ENCODE measurements at regions not wholly inside any gene's neighbourhood (a gene's known extent, or its start where the extent isn't known, plus 50 kb on each side); places are given as distances from the start of the nearest gene placed in this dataset.

DNA sequence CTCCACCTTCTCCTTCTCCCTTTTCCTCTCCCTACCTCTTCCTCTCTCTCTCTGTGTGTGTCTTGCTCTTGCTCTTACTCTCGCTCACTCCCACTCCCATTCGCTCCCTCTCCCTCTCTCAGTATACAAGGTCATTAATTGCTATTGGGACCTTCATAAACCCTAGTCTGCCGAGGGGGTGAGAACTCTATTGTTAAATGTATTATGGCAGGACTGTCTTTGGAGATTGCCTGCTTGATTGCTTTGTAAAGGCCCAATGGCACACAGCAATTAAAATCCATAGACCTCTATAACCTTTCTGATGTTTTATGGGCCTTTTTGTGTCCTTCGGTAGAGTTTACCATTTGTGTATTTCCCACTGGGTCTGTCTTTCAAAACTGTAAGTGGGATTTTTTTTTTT is 465.9 kb downstream of the ANXA1 start:
- CTCF ChIA-PET, result no interaction called here
- H3K9me3 ChIP-seq (ENCODE audit: insufficient read depth, low read depth), result no peaks in the 10 kb centered on the region
- intact Hi-C loops (cut with micrococcal nuclease; ENCODE audit: unreplicated experiment), result loop anchor here (10.0 kb wide), 1 partner anchor 53 kb away; no protein-coding TSS in a partner anchor
- no peak for DNase-seq
- H3K4me1 ChIP-seq (replicated peaks; ENCODE audit: insufficient read depth), result no peaks in the 10 kb centered on the region
- H3K27ac ChIP-seq, result no peak overlapping the region
- no peak for TF ChIP-seq EZH2 (IDR thresholded peaks at IDR 0.05; ENCODE audit: low read depth)
- TF ChIP-seq, protein P1, sequence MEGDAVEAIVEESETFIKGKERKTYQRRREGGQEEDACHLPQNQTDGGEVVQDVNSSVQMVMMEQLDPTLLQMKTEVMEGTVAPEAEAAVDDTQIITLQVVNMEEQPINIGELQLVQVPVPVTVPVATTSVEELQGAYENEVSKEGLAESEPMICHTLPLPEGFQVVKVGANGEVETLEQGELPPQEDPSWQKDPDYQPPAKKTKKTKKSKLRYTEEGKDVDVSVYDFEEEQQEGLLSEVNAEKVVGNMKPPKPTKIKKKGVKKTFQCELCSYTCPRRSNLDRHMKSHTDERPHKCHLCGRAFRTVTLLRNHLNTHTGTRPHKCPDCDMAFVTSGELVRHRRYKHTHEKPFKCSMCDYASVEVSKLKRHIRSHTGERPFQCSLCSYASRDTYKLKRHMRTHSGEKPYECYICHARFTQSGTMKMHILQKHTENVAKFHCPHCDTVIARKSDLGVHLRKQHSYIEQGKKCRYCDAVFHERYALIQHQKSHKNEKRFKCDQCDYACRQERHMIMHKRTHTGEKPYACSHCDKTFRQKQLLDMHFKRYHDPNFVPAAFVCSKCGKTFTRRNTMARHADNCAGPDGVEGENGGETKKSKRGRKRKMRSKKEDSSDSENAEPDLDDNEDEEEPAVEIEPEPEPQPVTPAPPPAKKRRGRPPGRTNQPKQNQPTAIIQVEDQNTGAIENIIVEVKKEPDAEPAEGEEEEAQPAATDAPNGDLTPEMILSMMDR (conservative IDR thresholded peaks at IDR 0.05), result no peak
- H3K4me2 ChIP-seq, result no peak overlapping the region
- no peak overlapping the region for H2AFZ ChIP-seq
- H3K9me2 ChIP-seq (ENCODE audit: insufficient read depth), result no peaks in the 10 kb centered on the region
- BruUV-seq (replicated peaks), result no TSS peak
- H3K79me2 ChIP-seq (ENCODE audit: low read depth), result no peaks in the 10 kb centered on the region
- POLR2A ChIA-PET (ENCODE audit: unreplicated experiment), result no interaction called here
- H3K27me3 ChIP-seq (ENCODE audit: insufficient read depth, low read depth), result no peaks in the 10 kb centered on the region
- H4K20me1 ChIP-seq (ENCODE audit: insufficient read depth), result no peaks in the 10 kb centered on the region
- no peaks in the 10 kb centered on the region for H3K36me3 ChIP-seq (ENCODE audit: low read depth)
- H3F3A ChIP-seq (ENCODE audit: insufficient read depth, low read depth), result no peaks in the 10 kb centered on the region
- no peak overlapping the region for H3K4me3 ChIP-seq

DNA sequence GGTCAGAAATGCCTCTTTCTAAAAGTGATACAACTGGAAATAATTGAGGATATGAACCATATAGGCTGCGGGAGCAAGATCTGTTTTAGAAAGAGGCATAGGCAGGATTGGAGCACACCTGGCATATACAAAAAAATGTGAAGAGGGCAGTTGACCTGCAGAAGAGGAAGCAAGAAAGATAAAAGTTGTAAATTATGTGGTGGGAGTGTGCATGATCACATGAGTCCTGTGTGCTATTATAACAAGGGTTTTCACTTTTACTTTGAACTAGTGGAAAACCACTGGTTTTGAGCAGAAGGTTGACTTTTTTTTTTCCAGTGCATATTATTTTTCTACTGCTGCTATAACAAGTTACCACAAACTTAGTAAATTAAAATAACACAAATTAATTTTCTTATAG is 489.3 kb downstream of the ANXA1 start:
- no peaks in the 10 kb centered on the region for H4K20me1 ChIP-seq (ENCODE audit: insufficient read depth)
- H3K9me3 ChIP-seq (ENCODE audit: insufficient read depth, low read depth), result no peaks in the 10 kb centered on the region
- no peaks in the 10 kb centered on the region for H3F3A ChIP-seq (ENCODE audit: insufficient read depth, low read depth)
- POLR2A ChIA-PET (ENCODE audit: unreplicated experiment), result no interaction called here
- BruUV-seq (replicated peaks), result no TSS peak
- TF ChIP-seq, protein P1 (conservative IDR thresholded peaks at IDR 0.05), result no peak
- TF ChIP-seq EZH2 (IDR thresholded peaks at IDR 0.05; ENCODE audit: low read depth), result no peak
- no peak overlapping the region for H3K4me3 ChIP-seq
- H3K27ac ChIP-seq, result no peak overlapping the region
- no peaks in the 10 kb centered on the region for H3K36me3 ChIP-seq (ENCODE audit: low read depth)
- H3K9me2 ChIP-seq (ENCODE audit: insufficient read depth), result no peaks in the 10 kb centered on the region
- no peak for DNase-seq
- CTCF ChIA-PET, result no interaction called here
- intact Hi-C loops (cut with micrococcal nuclease; ENCODE audit: unreplicated experiment), result no loop called here
- H2AFZ ChIP-seq, result no peak overlapping the region
- H3K27me3 ChIP-seq (ENCODE audit: insufficient read depth, low read depth), result no peaks in the 10 kb centered on the region
- no peak overlapping the region for H3K4me2 ChIP-seq
- H3K4me1 ChIP-seq (replicated peaks; ENCODE audit: insufficient read depth), result peaks cover 14% of the 10 kb centered on the region; the same call in 1 of the 2 replicates
- H3K79me2 ChIP-seq (ENCODE audit: low read depth), result no peaks in the 10 kb centered on the region

DNA sequence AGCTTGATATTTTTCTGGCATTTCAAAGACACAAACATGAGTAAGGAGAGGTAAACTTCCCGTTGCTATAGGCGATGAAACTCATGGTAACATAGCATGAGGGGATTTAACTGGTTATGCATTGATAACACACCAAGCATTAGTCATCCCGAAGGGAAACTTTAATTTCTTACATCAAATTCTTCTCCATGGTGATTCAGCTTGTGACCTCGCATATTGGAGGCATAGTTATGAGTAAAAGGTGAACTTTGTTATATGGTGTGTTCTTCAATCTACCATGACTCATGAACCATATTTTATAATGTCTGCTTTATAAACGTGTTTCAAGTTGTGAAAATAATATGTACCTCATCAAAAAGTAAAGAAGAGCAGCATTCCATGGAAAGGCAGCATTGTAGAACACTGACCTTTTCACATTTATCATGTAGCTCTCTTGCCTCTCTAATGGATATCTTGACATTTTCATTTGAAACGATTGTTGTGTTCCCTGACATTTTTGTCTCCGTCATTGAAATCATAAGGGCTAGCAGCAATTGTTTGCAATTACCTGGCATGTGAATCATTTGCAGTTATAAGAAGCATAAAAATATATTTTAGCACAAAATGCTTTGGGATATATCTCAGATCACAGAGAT is 491.8 kb downstream of the ANXA1 start:
- H4K20me1 ChIP-seq (ENCODE audit: insufficient read depth), result no peaks in the 10 kb centered on the region
- no peak overlapping the region for H3K4me3 ChIP-seq
- peak in 1 of 2 experiments; percentile 66 for DNase-seq
- H3K4me2 ChIP-seq, result peak overlapping the region; percentile 15
- H3K79me2 ChIP-seq (ENCODE audit: low read depth), result no peaks in the 10 kb centered on the region
- H3K4me1 ChIP-seq (replicated peaks; ENCODE audit: insufficient read depth), result peaks cover 14% of the 10 kb centered on the region; the same call in 1 of the 2 replicates
- peak overlapping the region; percentile 36; the same call in 1 of the 2 replicates for H3K27ac ChIP-seq
- TF ChIP-seq, protein P1 (conservative IDR thresholded peaks at IDR 0.05), result no peak
- ChIA-PET POLR2A (ENCODE audit: unreplicated experiment) (interaction anchor here (0.6 kb wide), 1 partner anchor 1185 kb away, joined by 19 read pairs; no protein-coding TSS in a partner anchor), CTCF (no interaction called here)
- intact Hi-C loops (cut with micrococcal nuclease; ENCODE audit: unreplicated experiment), result no loop called here
- H3K9me3 ChIP-seq (ENCODE audit: insufficient read depth, low read depth), result no peaks in the 10 kb centered on the region
- no TSS peak for BruUV-seq (replicated peaks)
- no peaks in the 10 kb centered on the region for H3K36me3 ChIP-seq (ENCODE audit: low read depth)
- no peaks in the 10 kb centered on the region for H3K9me2 ChIP-seq (ENCODE audit: insufficient read depth)
- H2AFZ ChIP-seq, result peak overlapping the region; percentile 52; the same call in 1 of the 2 replicates
- H3K27me3 ChIP-seq (ENCODE audit: insufficient read depth, low read depth), result no peaks in the 10 kb centered on the region
- H3F3A ChIP-seq (ENCODE audit: insufficient read depth, low read depth), result no peaks in the 10 kb centered on the region

Measured in PC-9 (cell line).